Activated B cell treated with CpG ODN at 0.5 μM for 24 hours (primary cell): ENCODE measurements at regions not wholly inside any gene's neighbourhood (a gene's known extent, or its start where the extent isn't known, plus 50 kb on each side); places are given as distances from the start of the nearest gene placed in this dataset.
"Not testable (repeated sequence)": the region's sequence is repeated elsewhere in the genome, so short reads cannot be mapped to it uniquely, and the experiment has no call there.

Experiments used
- ATAC-seq: fragments of 200-7000 bp; cut with Tn5 transposase; one replicate; pipeline ENCODE4 v1.10.0; 2021; ENCODE audit warnings: low read depth, mild to moderate bottlenecking, moderate library complexity
- CTCF ChIA-PET: fragments of 350-600 bp; sonication (Branson Sonifier 250); formaldehyde crosslinking; loops from one replicate; lab custom pipeline; 2021; ENCODE audit warnings: antibody characterized with exemption; lab: Charles Lee
- POLR2A ChIA-PET: fragments of 350-600 bp; sonication (Branson Sonifier 250); formaldehyde crosslinking; loops from one replicate; lab custom pipeline; 2021; ENCODE audit warnings: antibody characterized with exemption; lab: Charles Lee
- DNase-seq: peaks from one replicate; pipeline ENCODE4 v3.0.0; 2022
- H3K27ac Mint-ChIP-seq: one replicate; pipeline ENCODE4 v1.8.0; 2020; ENCODE audit warnings: mixed read lengths
- H3K27me3 Mint-ChIP-seq: one replicate; pipeline ENCODE4 v1.8.0; 2021; ENCODE audit warnings: mixed read lengths
- H3K36me3 Mint-ChIP-seq: one replicate; pipeline ENCODE4 v1.8.0; 2021; ENCODE audit warnings: low read depth, mixed read lengths
- H3K4me1 Mint-ChIP-seq: one replicate; pipeline ENCODE4 v1.8.0; 2021; ENCODE audit warnings: mixed read lengths
- H3K4me3 Mint-ChIP-seq: one replicate; pipeline ENCODE4 v1.8.0; 2020; ENCODE audit warnings: mild to moderate bottlenecking, mixed read lengths
- H3K9me3 Mint-ChIP-seq: one replicate; pipeline ENCODE4 v1.8.0; 2020; ENCODE audit warnings: mixed read lengths
- CTCF ChIP-seq: fragments of 200-600 bp; IDR thresholded peaks from one replicate; pipeline ENCODE4 v1.8.0; 2022; ENCODE audit warnings: antibody characterized with exemption, mild to moderate bottlenecking
- intact Hi-C: fragments of 100-400 bp; cut with micrococcal nuclease; formaldehyde crosslinking; loops from one replicate; pipeline ENCODE4 v1.15.1; 2024

- no peaks in the 10 kb centered on the region for H3K4me1 Mint-ChIP-seq
- peaks cover 11% of the 10 kb centered on the region for H3K27me3 Mint-ChIP-seq
- H3K36me3 Mint-ChIP-seq: no peaks in the 10 kb centered on the region
- H3K4me3 Mint-ChIP-seq: no peak overlapping the region
- ATAC-seq (no peak), DNase-seq (no peak)
- CTCF ChIA-PET: no interaction called here
- POLR2A ChIA-PET: no interaction called here
- no peaks in the 10 kb centered on the region for H3K9me3 Mint-ChIP-seq
- intact Hi-C loops: no loop called here
- no peak for TF ChIP-seq CTCF
- H3K27ac Mint-ChIP-seq: no peak overlapping the region
Observed at GRCh38 chr3:156038869-156039268, 81.5 kb upstream of the KCNAB1 start.

GRCh38 chr3:156040041-156040440 lies 80.3 kb upstream of the KCNAB1 start:
- no peak for ATAC-seq
- Mint-ChIP-seq H3K27me3 (peaks cover 13% of the 10 kb centered on the region), H3K36me3 (no peaks in the 10 kb centered on the region), H3K9me3 (no peaks in the 10 kb centered on the region), H3K4me1 (no peaks in the 10 kb centered on the region), H3K4me3 (no peak overlapping the region), H3K27ac (no peak overlapping the region)
- ChIA-PET CTCF (no interaction called here), POLR2A (no interaction called here)
- no peak for TF ChIP-seq CTCF
- DNase-seq: no peak
- intact Hi-C loops: no loop called here

- POLR2A ChIA-PET, H3K36me3 Mint-ChIP-seq: not testable (repeated sequence)
- CTCF ChIA-PET: interaction anchor here (1.2 kb wide), 1 partner anchor 235 kb away, joined by 4 read pairs; the partner anchor contains the start of gene C3orf33
Observed at GRCh38 chr3:156041216-156041841, 79.0 kb upstream of the KCNAB1 start.

GRCh38 chr3:156041856-156042255 lies 78.5 kb upstream of the KCNAB1 start:
- H3K27me3 Mint-ChIP-seq: peaks cover 12% of the 10 kb centered on the region
- H3K36me3 Mint-ChIP-seq, H3K4me3 Mint-ChIP-seq, ATAC-seq, H3K4me1 Mint-ChIP-seq, DNase-seq, intact Hi-C loops, H3K27ac Mint-ChIP-seq, H3K9me3 Mint-ChIP-seq, POLR2A ChIA-PET: not testable (repeated sequence)
- CTCF ChIA-PET: interaction anchor here (1.2 kb wide), 1 partner anchor 236 kb away, joined by 4 read pairs; the partner anchor contains the start of gene C3orf33

More at GRCh38 chr3:156041216-156041841, 79.0 kb upstream of the KCNAB1 start:
- H3K27ac Mint-ChIP-seq, ATAC-seq, intact Hi-C loops, H3K4me1 Mint-ChIP-seq, DNase-seq, H3K4me3 Mint-ChIP-seq, H3K9me3 Mint-ChIP-seq: not testable (repeated sequence)
- peaks cover 13% of the 10 kb centered on the region for H3K27me3 Mint-ChIP-seq

GRCh38 chr3:156043832-156044633 lies 76.3 kb upstream of the KCNAB1 start:
- peaks cover 18% of the 10 kb centered on the region for H3K27me3 Mint-ChIP-seq
- H3K27ac Mint-ChIP-seq, ATAC-seq, H3K9me3 Mint-ChIP-seq, DNase-seq, H3K36me3 Mint-ChIP-seq, POLR2A ChIA-PET, H3K4me3 Mint-ChIP-seq, H3K4me1 Mint-ChIP-seq: not testable (repeated sequence)
- CTCF ChIA-PET: interaction anchor here (0.7 to 1.7 kb wide), 2 partner anchors 73 to 462 kb away, joined by 3 to 4 read pairs; no protein-coding TSS in a partner anchor
- intact Hi-C loops: loop anchor here (1.0 to 2.0 kb wide), 3 partner anchors 465 to 1093 kb away; no protein-coding TSS in a partner anchor

- Mint-ChIP-seq H3K4me1 (no peaks in the 10 kb centered on the region), H3K27ac (no peak overlapping the region), H3K9me3 (no peaks in the 10 kb centered on the region), H3K4me3 (no peak overlapping the region), H3K27me3 (peaks cover 20% of the 10 kb centered on the region), H3K36me3 (no peaks in the 10 kb centered on the region)
- CTCF ChIA-PET: interaction anchor here (1.7 kb wide), 1 partner anchor 462 kb away, joined by 3 read pairs; no protein-coding TSS in a partner anchor
- POLR2A ChIA-PET: no interaction called here
- no peak for ATAC-seq
- no peak for TF ChIP-seq CTCF
- DNase-seq: no peak
- intact Hi-C loops: loop anchor here (1.0 to 2.0 kb wide), 3 partner anchors 465 to 1092 kb away; no protein-coding TSS in a partner anchor
Observed at GRCh38 chr3:156044634-156044975, 75.8 kb upstream of the KCNAB1 start.

- H3K4me1 Mint-ChIP-seq, H3K9me3 Mint-ChIP-seq, ATAC-seq, intact Hi-C loops, H3K4me3 Mint-ChIP-seq, H3K36me3 Mint-ChIP-seq, H3K27ac Mint-ChIP-seq, POLR2A ChIA-PET, CTCF ChIA-PET, DNase-seq: not testable (repeated sequence)
- peaks cover 18% of the 10 kb centered on the region for H3K27me3 Mint-ChIP-seq
Observed at GRCh38 chr3:156048483-156048882, 71.9 kb upstream of the KCNAB1 start.
